GM12875 (cell line): ENCODE measurements at regions not wholly inside any gene's neighbourhood (a gene's known extent, or its start where the extent isn't known, plus 50 kb on each side); places are given as distances from the start of the nearest gene placed in this dataset.
"Not testable (repeated sequence)": the region's sequence is repeated elsewhere in the genome, so short reads cannot be mapped to it uniquely, and the experiment has no call there.

ENCODE experiments used
- H3K4me3 ChIP-seq: one replicate; pipeline ENCODE4 v1.5.1; 2011; ENCODE audit warnings: low read depth, low read length, control low read depth
- CTCF ChIP-seq: IDR thresholded peaks from 2 replicates; pipeline ENCODE4 v1.5.1; 2011; ENCODE audit warnings: low read depth, mild to moderate bottlenecking, control low read depth, inconsistent platforms, low read length, moderate library complexity, borderline replicate concordance; ENCODE audit not compliant: insufficient read depth

DNA sequence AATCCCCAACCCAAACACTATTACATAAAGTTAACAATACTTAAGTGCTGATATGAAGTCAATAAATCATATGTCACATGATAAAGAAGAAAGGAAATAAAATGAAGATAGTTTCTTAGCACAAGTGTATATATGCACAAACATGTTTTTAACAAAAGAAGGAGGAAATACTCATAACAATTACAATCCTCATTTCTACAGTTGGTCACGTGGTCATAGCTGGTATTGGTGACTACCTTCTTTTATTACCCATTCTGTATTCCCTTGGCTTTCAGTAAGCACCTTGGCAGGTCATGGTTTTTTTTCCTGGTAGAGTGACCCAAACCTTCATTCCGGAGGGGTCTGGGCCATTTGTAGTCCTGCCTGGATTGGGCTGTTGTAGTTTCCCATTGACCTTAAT is 137.1 kb upstream of the KCND3 start:
- no peak overlapping the region for H3K4me3 ChIP-seq
- TF ChIP-seq CTCF: no peak

GRCh38 chr1:112127606-112128005 is 138.1 kb upstream of the KCND3 start:
- H3K4me3 ChIP-seq: not testable (repeated sequence)

- no peak overlapping the region for H3K4me3 ChIP-seq
- no peak for TF ChIP-seq CTCF
These were observed 144.0 kb upstream of the KCND3 start for GRCh38 chr1:112133487-112133886.

DNA sequence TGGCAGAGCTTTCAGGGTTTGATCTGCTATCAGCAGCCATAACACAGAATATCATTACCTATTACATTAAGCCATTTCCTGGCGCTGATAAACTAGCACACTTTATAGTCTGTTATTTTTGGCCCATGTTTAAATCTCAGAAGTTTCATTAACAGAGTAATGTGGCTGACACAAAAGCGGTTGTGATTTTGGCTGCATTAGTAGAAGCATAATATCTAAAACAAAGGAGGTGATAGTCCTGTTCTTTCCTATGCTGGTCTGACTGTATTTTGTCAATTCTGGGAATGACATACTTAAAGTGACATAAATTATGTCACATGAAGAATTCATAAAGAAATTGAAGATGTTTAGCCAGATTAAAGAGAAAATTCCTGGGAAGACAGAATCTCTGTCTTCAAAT is 151.3 kb upstream of the KCND3 start:
- no peak overlapping the region for H3K4me3 ChIP-seq
- TF ChIP-seq CTCF: no peak

- H3K4me3 ChIP-seq: no peak overlapping the region
- TF ChIP-seq CTCF: no peak
These were observed 151.8 kb upstream of the KCND3 start for GRCh38 chr1:112141301-112141700.

DNA sequence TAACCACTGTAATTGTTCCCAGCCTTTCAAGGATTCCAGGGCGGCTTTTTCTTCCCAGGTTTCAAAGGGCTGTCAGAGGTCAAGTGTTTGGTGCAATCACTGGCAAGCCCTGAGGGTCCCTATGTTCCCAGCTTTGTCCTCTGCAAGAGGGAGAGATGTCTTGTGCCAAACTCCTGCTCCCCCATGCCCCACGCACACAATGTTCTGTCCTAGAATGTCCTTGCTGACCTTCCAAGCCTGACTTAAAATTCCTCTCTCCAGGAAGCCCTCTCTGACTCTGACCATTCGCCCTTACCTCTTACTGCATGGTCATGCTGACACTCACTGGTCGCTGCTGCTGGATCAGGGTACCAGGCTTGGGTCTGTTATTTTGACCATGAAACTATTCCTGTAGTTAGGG is 152.5 kb upstream of the KCND3 start:
- no peak overlapping the region for H3K4me3 ChIP-seq
- TF ChIP-seq CTCF: no peak

- TF ChIP-seq CTCF: no peak
- H3K4me3 ChIP-seq: no peak overlapping the region
These were observed 154.5 kb upstream of the KCND3 start for GRCh38 chr1:112143871-112144441.
